LHCN-M2 (cell line): ENCODE measurements at regions not wholly inside any gene's neighbourhood (a gene's known extent, or its start where the extent isn't known, plus 50 kb on each side); places are given as distances from the start of the nearest gene placed in this dataset.
A peak's percentile ranks its signal among the peaks of the same experiment; 100 is the strongest.
"Not testable (repeated sequence)": the region's sequence is repeated elsewhere in the genome, so short reads cannot be mapped to it uniquely, and the experiment has no call there.

Source experiments
- DNase-seq: peaks from one replicate; pipeline ENCODE4 v3.0.0-alpha.2; 2012; ENCODE audit warnings: low read depth

- peak; percentile 69 for DNase-seq
These were observed 352.0 kb upstream of the ADAMTS9 start for GRCh38 chr3:65039754-65040210.

- DNase-seq, result no peak
These were observed 350.1 kb upstream of the ADAMTS9 start for GRCh38 chr3:65037861-65038260.

GRCh38 chr3:65035246-65035645 lies 347.4 kb upstream of the ADAMTS9 start:
- DNase-seq, result no peak

- no peak for DNase-seq
These were observed 345.8 kb upstream of the ADAMTS9 start for GRCh38 chr3:65033576-65033975.

GRCh38 chr3:65030847-65031463 lies 343.2 kb upstream of the ADAMTS9 start:
- DNase-seq, result peak; percentile 66

- no peak for DNase-seq
These were observed 342.3 kb upstream of the ADAMTS9 start for GRCh38 chr3:65030014-65030627.

- no peak for DNase-seq
These were observed 341.3 kb upstream of the ADAMTS9 start for GRCh38 chr3:65029130-65029529.

GRCh38 chr3:65028024-65028423 lies 340.2 kb upstream of the ADAMTS9 start:
- DNase-seq, result no peak

GRCh38 chr3:65027335-65027734 lies 339.5 kb upstream of the ADAMTS9 start:
- DNase-seq, result no peak

GRCh38 chr3:65026151-65026550 lies 338.4 kb upstream of the ADAMTS9 start:
- DNase-seq, result no peak

- no peak for DNase-seq
These were observed 336.3 kb upstream of the ADAMTS9 start for GRCh38 chr3:65024148-65024547.

- no peak for DNase-seq
These were observed 332.7 kb upstream of the ADAMTS9 start for GRCh38 chr3:65020281-65021160.

GRCh38 chr3:65019443-65020055 lies 331.7 kb upstream of the ADAMTS9 start:
- no peak for DNase-seq

- no peak for DNase-seq
These were observed 331.0 kb upstream of the ADAMTS9 start for GRCh38 chr3:65018801-65019200.

- no peak for DNase-seq
These were observed 329.6 kb upstream of the ADAMTS9 start for GRCh38 chr3:65017359-65017758.

- no peak for DNase-seq
These were observed 327.9 kb upstream of the ADAMTS9 start for GRCh38 chr3:65015711-65016110.

GRCh38 chr3:65013053-65013452 lies 325.3 kb upstream of the ADAMTS9 start:
- DNase-seq, result no peak

- peak; percentile 91 for DNase-seq
These were observed 318.5 kb upstream of the ADAMTS9 start for GRCh38 chr3:65006300-65006739.

- peak; percentile 73 for DNase-seq
These were observed 317.7 kb upstream of the ADAMTS9 start for GRCh38 chr3:65005486-65005885.

GRCh38 chr3:65004795-65005295 lies 317.0 kb upstream of the ADAMTS9 start:
- no peak for DNase-seq

GRCh38 chr3:65004306-65004705 lies 316.5 kb upstream of the ADAMTS9 start:
- no peak for DNase-seq

- not testable (repeated sequence) for DNase-seq
These were observed 313.3 kb upstream of the ADAMTS9 start for GRCh38 chr3:65001119-65001518.
